Endothelial cell of umbilical vein (primary cell): ENCODE measurements at regions not wholly inside any gene's neighbourhood (a gene's known extent, or its start where the extent isn't known, plus 50 kb on each side); places are given as distances from the start of the nearest gene placed in this dataset.

Experiments used
- BruUV-seq: library from RNA; stranded (reverse); fragments of 400-500 nt; replicated peaks from 2 replicates; lab custom pipeline; 2021; lab: Mats Ljungman, UMichigan
- CTCF ChIA-PET: fragments of 300-600, 350-600 bp; sonication (Branson Sonifier 250); formaldehyde crosslinking; loops from one replicate; lab custom pipeline; 2021; ENCODE audit warnings: antibody characterized with exemption, inconsistent platforms; lab: Charles Lee
- POLR2A ChIA-PET: fragments of 300-600, 350-600 bp; sonication (Branson Sonifier 250); formaldehyde crosslinking; loops from one replicate; lab custom pipeline; 2021; ENCODE audit warnings: antibody characterized with exemption, inconsistent platforms; lab: Charles Lee
- DNase-seq: peaks from one replicate; pipeline ENCODE4 v3.0.0-alpha.2; 2011; ENCODE audit warnings: low read depth, low spot score
- FAIRE-seq: peaks from 2 replicates; lab custom pipeline; 2011; peaks lifted over from hg19 to GRCh38; lab: Jason Lieb, UNC
- H2AFZ ChIP-seq: 2 replicates; pipeline ENCODE4 v1.6.0; 2012; ENCODE audit warnings: low read depth, low read length, control low read depth, inconsistent platforms
- H3K27ac ChIP-seq: 2 replicates; pipeline ENCODE4 v1.5.1; 2011; ENCODE audit warnings: low read depth, mild to moderate bottlenecking, control low read depth, low read length, moderate library complexity; ENCODE audit not compliant: insufficient read depth
- H3K27me3 ChIP-seq, 2 experiments: 2 replicates each; pipeline versions ENCODE4 v1.6.0 to v1.6.1; 2011; ENCODE audit warnings: low read length in 2 of 2, mixed read lengths in 1 of 2; ENCODE audit not compliant: control insufficient read depth in 2 of 2, insufficient read depth in 2 of 2
- H3K36me3 ChIP-seq, 2 experiments: 2 replicates in 1 of 2; 3 replicates in 1 of 2; pipeline ENCODE4 v1.5.1; 2011; ENCODE audit warnings: low read length in 2 of 2, mild to moderate bottlenecking in 1 of 2, moderate library complexity in 1 of 2; ENCODE audit not compliant: control insufficient read depth in 2 of 2, insufficient read depth in 2 of 2; ENCODE audit errors: extremely low read depth in 1 of 2
- H3K4me1 ChIP-seq: 3 replicates; pipeline ENCODE4 v1.5.1; 2011; ENCODE audit warnings: mild to moderate bottlenecking, low read length; ENCODE audit not compliant: control insufficient read depth, insufficient read depth; ENCODE audit errors: extremely low read depth
- H3K4me2 ChIP-seq: 2 replicates; pipeline ENCODE4 v1.6.1; 2011; ENCODE audit warnings: low read length, control low read depth, mixed read lengths; ENCODE audit not compliant: insufficient read depth
- H3K4me3 ChIP-seq, 3 experiments: fragments of 200-600 bp in 1 of 3; sonication (generic), shearing (Covaris generic) in 1 of 3; replicated peaks in 1 of 3; 2 replicates each; pipeline ENCODE4 v1.5.1; 2011 to 2016; ENCODE audit warnings: control low read depth in 3 of 3, low read length in 3 of 3, mild to moderate bottlenecking in 2 of 3, inconsistent platforms in 1 of 3, low read depth in 1 of 3, moderate library complexity in 1 of 3; ENCODE audit not compliant: insufficient read depth in 1 of 3
- H3K79me2 ChIP-seq: 2 replicates; pipeline ENCODE4 v1.6.0; 2012; ENCODE audit warnings: low read length, inconsistent platforms; ENCODE audit not compliant: control insufficient read depth, insufficient read depth
- H3K9ac ChIP-seq: replicated peaks from 2 replicates; pipeline ENCODE3; 2011; ENCODE audit warnings: low read length, control low read depth; ENCODE audit not compliant: insufficient read depth; ENCODE audit errors: extremely low read depth
- H3K9me1 ChIP-seq: replicated peaks from 3 replicates; pipeline ENCODE4 v1.6.0; 2011; ENCODE audit warnings: mild to moderate bottlenecking, low read length; ENCODE audit not compliant: control insufficient read depth, insufficient read depth; ENCODE audit errors: extremely low read depth
- H3K9me3 ChIP-seq: replicated peaks from 2 replicates; pipeline ENCODE4 v1.5.1; 2012; ENCODE audit warnings: low read length, inconsistent platforms; ENCODE audit not compliant: control insufficient read depth, insufficient read depth
- H4K20me1 ChIP-seq: replicated peaks from 2 replicates; pipeline ENCODE3; 2011; ENCODE audit warnings: mild to moderate bottlenecking, low read length; ENCODE audit not compliant: control insufficient read depth, insufficient read depth; ENCODE audit errors: extremely low read depth
- EZH2 ChIP-seq: IDR thresholded peaks from 2 replicates; pipeline ENCODE4 v1.6.1; 2012; ENCODE audit warnings: borderline replicate concordance, low read depth, mild to moderate bottlenecking, moderate library complexity, low read length, inconsistent platforms; ENCODE audit not compliant: severe bottlenecking
- FOS ChIP-seq: IDR thresholded peaks from 2 replicates; pipeline ENCODE4 v1.6.1; 2011; ENCODE audit warnings: mild to moderate bottlenecking, low read length, moderate library complexity, borderline replicate concordance; ENCODE audit not compliant: insufficient read depth
- GATA2 ChIP-seq: IDR thresholded peaks from 2 replicates; pipeline ENCODE4 v1.7.0; 2011; ENCODE audit warnings: low read depth, mild to moderate bottlenecking, moderate library complexity, mixed read lengths, low read length; ENCODE audit not compliant: insufficient read length, insufficient read depth
- JUN ChIP-seq: IDR thresholded peaks from 2 replicates; pipeline ENCODE4 v1.6.1; 2011; ENCODE audit warnings: borderline replicate concordance, low read depth; ENCODE audit not compliant: insufficient read length, insufficient read depth
- MYC ChIP-seq: IDR thresholded peaks from one replicate; pipeline ENCODE4 v1.6.1; 2011; ENCODE audit warnings: mild to moderate bottlenecking, low read depth, low read length
- POLR2A ChIP-seq: IDR thresholded peaks from 2 replicates; pipeline ENCODE4 v1.6.1; 2012; ENCODE audit warnings: low read depth, mild to moderate bottlenecking, control low read depth, low read length
- POLR2AphosphoS5 ChIP-seq: IDR thresholded peaks from 2 replicates; pipeline ENCODE4 v1.6.1; 2012; ENCODE audit warnings: low read depth, mild to moderate bottlenecking, control low read depth, low read length, moderate library complexity; ENCODE audit not compliant: insufficient read depth
- dilution Hi-C: fragments of 300-500 bp; cut with MboI; formaldehyde crosslinking; loops from one replicate; pipeline ENCODE4 v1.15.0; 2019; ENCODE audit warnings: low sequenced_read_pairs; ENCODE audit not compliant: extremely low pct_ligation_motif_present
- intact Hi-C: fragments of 100-400 bp; cut with micrococcal nuclease; formaldehyde crosslinking; loops from one replicate; pipeline ENCODE4 v1.10.0; 2022
- TF ChIP-seq, protein P1 (sequence below), 2 donors: IDR thresholded peaks; 1 replicate in 1 of 2; 2 replicates in 1 of 2; pipeline ENCODE4 v1.5.1; 2011; ENCODE audit warnings: low read length in 2 of 2, mild to moderate bottlenecking in 2 of 2, moderate library complexity in 2 of 2, control low read depth in 1 of 2, inconsistent platforms in 1 of 2, low read depth in 1 of 2; ENCODE audit not compliant: insufficient read depth in 1 of 2; ENCODE audit errors: extremely low read depth in 1 of 2
- TF ChIP-seq, protein P2 (sequence below): IDR thresholded peaks from 2 replicates; pipeline ENCODE4 v1.6.1; 2011; ENCODE audit not compliant: insufficient read depth, insufficient read length

DNA sequence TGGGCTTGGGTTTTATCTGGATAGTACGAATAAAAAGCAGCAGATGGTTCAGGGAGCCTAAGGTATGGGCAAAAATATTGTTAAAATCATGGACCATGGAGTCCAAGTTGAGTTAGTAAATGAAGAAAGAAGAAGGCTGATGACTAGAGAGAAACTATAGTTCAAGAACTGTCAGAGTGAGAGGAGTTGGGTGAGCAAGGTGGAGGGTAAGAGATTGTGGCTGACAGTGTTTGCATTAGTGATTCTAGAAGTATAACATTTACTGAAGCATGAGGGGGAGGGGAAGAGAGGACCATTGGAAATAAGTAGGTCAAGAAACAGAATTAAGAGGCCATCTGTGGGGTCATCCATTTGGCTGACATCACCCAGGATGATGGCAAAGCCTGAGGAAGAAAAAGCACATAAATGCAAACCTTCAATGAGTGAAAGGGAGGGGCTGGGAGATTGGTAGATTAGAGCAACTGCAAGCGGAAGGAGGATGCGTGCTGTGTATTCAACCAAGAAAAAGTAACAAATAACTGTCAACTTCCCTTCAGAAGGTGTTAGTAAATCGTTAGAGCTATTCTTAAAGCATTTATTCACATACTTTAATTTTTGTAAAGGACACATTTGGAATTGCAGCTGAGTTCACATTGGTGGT is 392.8 kb downstream of the TSN start:
- H4K20me1 ChIP-seq = no peaks in the 10 kb centered on the region
- CTCF ChIA-PET = no interaction called here
- POLR2A ChIA-PET = no interaction called here
- intact Hi-C loops (no loop called here), dilution Hi-C loops (no loop called here)
- no TSS peak for BruUV-seq
- H3K9ac ChIP-seq = no peak overlapping the region
- peaks cover 0 to 3% of the 10 kb centered on the region in 2 experiments for H3K27me3 ChIP-seq
- H3K27ac ChIP-seq = no peak overlapping the region
- TF ChIP-seq, protein P1, sequence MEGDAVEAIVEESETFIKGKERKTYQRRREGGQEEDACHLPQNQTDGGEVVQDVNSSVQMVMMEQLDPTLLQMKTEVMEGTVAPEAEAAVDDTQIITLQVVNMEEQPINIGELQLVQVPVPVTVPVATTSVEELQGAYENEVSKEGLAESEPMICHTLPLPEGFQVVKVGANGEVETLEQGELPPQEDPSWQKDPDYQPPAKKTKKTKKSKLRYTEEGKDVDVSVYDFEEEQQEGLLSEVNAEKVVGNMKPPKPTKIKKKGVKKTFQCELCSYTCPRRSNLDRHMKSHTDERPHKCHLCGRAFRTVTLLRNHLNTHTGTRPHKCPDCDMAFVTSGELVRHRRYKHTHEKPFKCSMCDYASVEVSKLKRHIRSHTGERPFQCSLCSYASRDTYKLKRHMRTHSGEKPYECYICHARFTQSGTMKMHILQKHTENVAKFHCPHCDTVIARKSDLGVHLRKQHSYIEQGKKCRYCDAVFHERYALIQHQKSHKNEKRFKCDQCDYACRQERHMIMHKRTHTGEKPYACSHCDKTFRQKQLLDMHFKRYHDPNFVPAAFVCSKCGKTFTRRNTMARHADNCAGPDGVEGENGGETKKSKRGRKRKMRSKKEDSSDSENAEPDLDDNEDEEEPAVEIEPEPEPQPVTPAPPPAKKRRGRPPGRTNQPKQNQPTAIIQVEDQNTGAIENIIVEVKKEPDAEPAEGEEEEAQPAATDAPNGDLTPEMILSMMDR (IDR thresholded peaks at IDR 0.05; ENCODE audit: extremely low read depth in 1 of 2, insufficient read depth in 1 of 2, low read depth in 1 of 2, low read length in 2 of 2) = no peak
- H3K4me2 ChIP-seq = no peak overlapping the region
- no peak for FAIRE-seq
- DNase-seq = no peak
- H3K4me3 ChIP-seq = no peak overlapping the region
- H3K4me1 ChIP-seq = no peaks in the 10 kb centered on the region
- H3K79me2 ChIP-seq = no peaks in the 10 kb centered on the region
- no peaks in the 10 kb centered on the region for H3K9me1 ChIP-seq
- no peaks in the 10 kb centered on the region for H3K36me3 ChIP-seq
- no peak overlapping the region for H2AFZ ChIP-seq
- H3K9me3 ChIP-seq = no peaks in the 10 kb centered on the region

DNA sequence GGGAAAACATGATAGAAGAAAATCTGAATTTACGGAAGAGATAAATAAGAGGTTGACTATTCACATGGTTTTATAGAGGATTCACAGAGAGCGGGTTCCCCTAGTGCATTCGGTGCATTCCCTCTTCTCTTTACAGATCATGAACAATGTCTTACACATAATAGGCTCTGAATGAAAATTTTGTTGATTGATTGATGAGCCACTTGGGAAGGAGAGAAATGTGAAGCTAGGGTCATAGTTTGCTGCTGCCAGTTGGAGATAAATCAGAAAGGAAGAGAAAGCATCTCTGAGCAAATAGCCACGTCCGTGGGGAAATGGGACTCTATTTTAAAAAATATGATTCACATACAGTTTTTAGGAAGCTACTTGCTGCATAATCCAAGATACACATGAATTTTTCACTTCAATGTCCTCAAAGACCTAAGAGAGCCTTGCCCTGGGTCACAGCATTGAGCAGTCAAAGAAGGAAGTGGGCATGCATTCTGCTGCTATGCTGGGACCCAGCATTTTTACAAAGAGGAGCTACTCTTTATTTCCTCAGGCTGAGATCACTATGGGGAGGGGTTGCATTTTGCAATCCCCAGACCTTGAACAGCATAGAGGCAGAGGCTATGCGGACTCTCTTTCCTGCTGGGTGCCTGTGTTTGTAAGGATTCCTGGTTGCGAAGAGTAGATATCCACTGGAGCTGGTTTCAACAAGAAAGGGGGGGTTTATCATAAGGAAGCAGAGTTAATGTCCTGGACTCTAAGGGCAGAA is 395.3 kb downstream of the TSN start:
- BruUV-seq = no TSS peak
- Histone ChIP-seq H3K9me1 (no peaks in the 10 kb centered on the region), H3K4me1 (no peaks in the 10 kb centered on the region), H2AFZ (no peak overlapping the region), H4K20me1 (no peaks in the 10 kb centered on the region), H3K4me2 (no peak overlapping the region), H3K27me3 (peaks cover 0 to 3% of the 10 kb centered on the region in 2 experiments), H3K27ac (no peak overlapping the region), H3K4me3 (no peak overlapping the region), H3K36me3 (no peaks in the 10 kb centered on the region), H3K79me2 (no peaks in the 10 kb centered on the region), H3K9ac (no peak overlapping the region), H3K9me3 (no peaks in the 10 kb centered on the region)
- DNase-seq (peak; percentile 6), FAIRE-seq (no peak)
- dilution Hi-C loops (no loop called here), intact Hi-C loops (no loop called here)
- TF ChIP-seq POLR2A (no peak), JUN (no peak), GATA2 (no peak), EZH2 (no peak), FOS (no peak), POLR2AphosphoS5 (no peak), MYC (no peak)
- TF ChIP-seq, protein P2, sequence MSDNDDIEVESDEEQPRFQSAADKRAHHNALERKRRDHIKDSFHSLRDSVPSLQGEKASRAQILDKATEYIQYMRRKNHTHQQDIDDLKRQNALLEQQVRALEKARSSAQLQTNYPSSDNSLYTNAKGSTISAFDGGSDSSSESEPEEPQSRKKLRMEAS = no peak
- TF ChIP-seq, protein P1 (IDR thresholded peaks at IDR 0.05; ENCODE audit: extremely low read depth in 1 of 2, insufficient read depth in 1 of 2, low read depth in 1 of 2, low read length in 2 of 2) = no peak
- ChIA-PET CTCF (no interaction called here), POLR2A (no interaction called here)
